AG09319 (cell line): ENCODE measurements at regions not wholly inside any gene's neighbourhood (a gene's known extent, or its start where the extent isn't known, plus 50 kb on each side); places are given as distances from the start of the nearest gene placed in this dataset.

Experiments used
- DNase-seq: peaks from one replicate; pipeline ENCODE4 v3.0.0-alpha.2; 2010; ENCODE audit warnings: low read depth; ENCODE audit errors: extremely low read depth
- TF ChIP-seq, protein P1 (sequence below): IDR thresholded peaks from 2 replicates; pipeline ENCODE4 v1.5.1; 2011; ENCODE audit warnings: low read depth, mild to moderate bottlenecking, inconsistent platforms, low read length, moderate library complexity

DNA sequence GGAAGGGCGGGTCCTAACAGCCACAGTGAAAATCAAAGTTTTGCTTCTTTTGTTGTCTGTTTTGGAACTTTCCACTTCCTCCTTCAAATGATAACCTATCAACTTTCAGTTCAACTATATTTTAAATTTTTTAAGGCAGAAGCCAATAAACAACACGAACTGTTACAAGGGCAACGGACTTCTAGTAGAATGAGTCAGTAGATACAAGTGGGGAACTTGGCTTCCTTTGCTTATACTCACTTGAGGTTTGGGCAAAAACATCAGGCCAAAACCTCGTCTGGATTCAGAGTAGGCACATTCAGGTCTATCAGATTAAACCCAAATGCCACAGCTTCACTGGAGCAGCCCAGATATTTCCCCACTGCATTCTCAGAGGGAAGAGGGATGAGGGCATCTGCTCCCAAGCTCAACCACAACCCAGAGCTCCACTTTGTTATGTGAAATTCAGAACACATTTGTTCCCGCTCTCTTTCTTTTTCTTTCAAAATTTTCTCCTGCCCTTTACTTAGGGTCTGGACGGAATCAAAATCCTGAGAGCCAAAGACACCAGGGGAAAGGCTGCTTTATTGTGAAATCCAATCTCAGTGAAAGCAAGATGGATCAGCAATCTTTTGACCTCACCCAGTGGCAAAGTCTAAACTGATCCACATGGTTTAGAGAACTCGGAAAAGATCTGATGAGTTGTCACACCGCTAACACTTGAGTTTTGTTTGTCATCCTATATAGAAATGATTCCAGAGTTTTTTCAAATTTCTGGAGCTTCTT is 152.5 kb upstream of the BTG1 start:
- peak; percentile 87 for DNase-seq
- TF ChIP-seq, protein P1, sequence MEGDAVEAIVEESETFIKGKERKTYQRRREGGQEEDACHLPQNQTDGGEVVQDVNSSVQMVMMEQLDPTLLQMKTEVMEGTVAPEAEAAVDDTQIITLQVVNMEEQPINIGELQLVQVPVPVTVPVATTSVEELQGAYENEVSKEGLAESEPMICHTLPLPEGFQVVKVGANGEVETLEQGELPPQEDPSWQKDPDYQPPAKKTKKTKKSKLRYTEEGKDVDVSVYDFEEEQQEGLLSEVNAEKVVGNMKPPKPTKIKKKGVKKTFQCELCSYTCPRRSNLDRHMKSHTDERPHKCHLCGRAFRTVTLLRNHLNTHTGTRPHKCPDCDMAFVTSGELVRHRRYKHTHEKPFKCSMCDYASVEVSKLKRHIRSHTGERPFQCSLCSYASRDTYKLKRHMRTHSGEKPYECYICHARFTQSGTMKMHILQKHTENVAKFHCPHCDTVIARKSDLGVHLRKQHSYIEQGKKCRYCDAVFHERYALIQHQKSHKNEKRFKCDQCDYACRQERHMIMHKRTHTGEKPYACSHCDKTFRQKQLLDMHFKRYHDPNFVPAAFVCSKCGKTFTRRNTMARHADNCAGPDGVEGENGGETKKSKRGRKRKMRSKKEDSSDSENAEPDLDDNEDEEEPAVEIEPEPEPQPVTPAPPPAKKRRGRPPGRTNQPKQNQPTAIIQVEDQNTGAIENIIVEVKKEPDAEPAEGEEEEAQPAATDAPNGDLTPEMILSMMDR: no peak

- DNase-seq: no peak
Measured at GRCh38 chr12:92297405-92297804, 151.8 kb upstream of the BTG1 start.

GRCh38 chr12:92295523-92295922 is 149.9 kb upstream of the BTG1 start:
- TF ChIP-seq, protein P1: no peak
- no peak for DNase-seq

More at GRCh38 chr12:92297405-92297804, 151.8 kb upstream of the BTG1 start:
- TF ChIP-seq, protein P1: no peak

- DNase-seq: no peak
- TF ChIP-seq, protein P1: no peak
Measured at GRCh38 chr12:92294676-92295440, 149.2 kb upstream of the BTG1 start.

DNA sequence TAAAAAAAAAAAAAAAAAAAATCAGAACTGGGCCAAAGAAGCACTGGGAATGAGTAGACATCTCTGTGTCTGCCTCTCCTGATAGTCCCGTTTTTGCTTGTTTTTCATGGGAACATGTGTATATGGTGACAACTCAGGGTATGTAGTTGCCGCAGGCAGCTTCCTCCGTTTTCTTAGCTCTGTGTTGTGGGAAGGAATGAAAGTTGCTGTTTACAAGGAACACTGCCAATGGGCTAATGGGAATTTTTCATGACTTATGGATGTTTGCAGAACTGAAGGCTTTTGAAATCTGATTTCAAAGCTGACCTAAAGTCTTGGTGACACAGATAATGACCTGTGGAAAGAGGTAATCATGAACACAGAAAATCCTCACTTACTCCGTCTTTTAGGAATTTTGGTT is 146.4 kb upstream of the BTG1 start:
- no peak for DNase-seq
- TF ChIP-seq, protein P1: no peak

DNA sequence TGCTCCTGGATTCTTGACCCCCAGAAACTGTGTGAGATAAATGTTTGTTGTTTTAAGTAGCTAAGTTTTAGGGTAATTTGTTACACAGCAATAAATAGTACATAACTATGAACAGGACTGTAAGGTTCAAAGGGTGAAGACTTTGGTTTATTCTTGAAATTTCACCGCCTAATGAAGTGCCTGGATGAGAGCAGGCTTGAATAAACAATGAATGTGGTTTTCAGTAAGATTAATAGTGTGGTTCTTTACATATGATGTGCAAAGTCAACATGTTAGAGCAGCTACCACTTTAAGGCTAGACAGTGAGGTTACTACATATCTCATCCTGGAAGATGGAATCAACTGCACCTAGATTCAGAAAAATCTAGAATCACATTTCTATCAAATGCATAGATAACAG is 145.2 kb upstream of the BTG1 start:
- TF ChIP-seq, protein P1: no peak
- no peak for DNase-seq

GRCh38 chr12:92290350-92290695 is 144.7 kb upstream of the BTG1 start:
- TF ChIP-seq, protein P1: no peak
- no peak for DNase-seq
